GM19324 (cell line): ENCODE measurements at regions not wholly inside any gene's neighbourhood (a gene's known extent, or its start where the extent isn't known, plus 50 kb on each side); places are given as distances from the start of the nearest gene placed in this dataset.

Experiments used
- ATAC-seq: cut with Tn5 transposase; IDR thresholded peaks from one replicate; pipeline ENCODE4 v1.9.1; 2021; ENCODE audit warnings: mild to moderate bottlenecking, moderate library complexity; ENCODE audit not compliant: unreplicated experiment, low FRiP score

GRCh38 chr20:11249683-11250082 is 575.9 kb upstream of the JAG1 start:
- ATAC-seq: no peak

DNA sequence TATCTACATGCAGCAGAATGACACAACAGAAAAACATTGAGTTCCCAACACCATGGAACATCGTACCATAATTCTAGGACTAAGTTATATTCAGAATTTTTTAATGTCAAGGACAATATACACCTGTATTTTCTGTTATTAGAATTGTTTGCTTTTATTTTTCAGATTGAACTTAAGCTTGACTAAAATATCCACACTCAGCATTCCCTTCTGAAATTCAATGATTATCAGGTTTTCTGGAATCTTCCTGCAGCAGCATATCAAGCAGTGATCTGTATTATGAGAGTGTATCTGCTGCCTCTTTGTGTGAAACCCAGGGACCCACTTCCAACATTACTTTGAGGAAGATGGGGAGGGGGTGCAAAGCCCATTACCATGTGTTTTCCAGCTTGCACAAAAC is 578.6 kb upstream of the JAG1 start:
- ATAC-seq: no peak

GRCh38 chr20:11255455-11255854 is 581.7 kb upstream of the JAG1 start:
- no peak for ATAC-seq

GRCh38 chr20:11255860-11256259 is 582.1 kb upstream of the JAG1 start:
- no peak for ATAC-seq

DNA sequence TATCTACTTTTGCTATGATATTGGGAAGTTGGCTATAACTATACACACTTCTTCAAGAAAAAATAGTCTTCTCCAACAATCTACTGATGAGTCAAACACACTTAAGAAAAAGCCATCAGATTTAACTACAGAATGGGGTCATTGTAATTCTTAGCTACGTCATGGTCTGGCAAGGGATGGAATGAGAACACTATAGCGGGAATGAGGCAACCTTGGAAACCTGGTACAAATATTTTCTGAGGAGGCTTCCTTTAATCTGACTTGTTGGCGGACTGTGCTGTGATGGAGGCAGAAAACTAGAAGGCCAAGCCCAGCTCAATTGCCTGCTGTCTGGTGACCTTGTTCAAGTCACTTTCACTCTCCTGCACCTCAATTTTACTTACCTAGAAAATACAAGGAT is 586.8 kb upstream of the JAG1 start:
- no peak for ATAC-seq

DNA sequence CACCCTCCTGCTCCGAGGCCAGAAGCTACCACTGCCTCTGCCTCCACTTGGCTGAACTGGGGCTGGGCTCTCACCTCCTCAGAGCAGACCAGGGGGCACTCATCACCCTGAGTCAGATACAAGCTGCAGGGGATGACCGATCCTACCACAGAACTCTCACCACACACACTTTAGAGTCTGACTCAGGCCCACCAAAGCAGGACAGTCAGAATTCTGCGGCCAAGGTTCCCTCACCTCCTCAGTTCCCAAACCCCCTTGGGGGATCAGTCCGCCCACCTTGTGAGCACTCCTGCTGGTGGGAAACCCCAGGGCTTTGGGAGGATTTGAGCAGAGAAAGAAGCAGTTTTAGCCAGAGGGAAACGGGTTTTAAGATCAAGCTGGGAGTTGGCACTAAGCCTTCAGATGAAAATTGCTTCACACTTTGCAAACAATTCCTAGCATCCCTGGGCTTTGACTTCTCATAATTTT is 587.8 kb upstream of the JAG1 start:
- ATAC-seq: no peak

DNA sequence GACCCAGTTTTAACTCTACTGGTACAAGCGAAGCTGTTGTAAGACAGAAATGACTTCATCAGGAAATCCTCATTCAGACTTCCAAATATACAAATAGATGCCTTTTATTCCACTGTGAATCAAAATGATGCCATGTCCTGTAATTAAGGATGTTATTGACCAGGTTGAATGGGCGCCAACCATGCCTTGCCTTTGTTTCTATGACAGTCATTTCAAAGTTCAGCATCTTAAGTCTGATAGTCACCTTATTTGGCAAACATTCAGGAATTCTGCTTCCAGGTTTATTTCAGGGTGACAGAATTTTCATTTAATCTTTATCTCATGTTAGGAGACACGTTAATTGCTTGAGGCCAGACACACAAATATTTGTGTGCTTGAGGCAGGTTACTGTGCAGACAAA is 592.8 kb upstream of the JAG1 start:
- ATAC-seq: no peak

- ATAC-seq: no peak
Observed at GRCh38 chr20:11267131-11267761, 593.4 kb upstream of the JAG1 start.

DNA sequence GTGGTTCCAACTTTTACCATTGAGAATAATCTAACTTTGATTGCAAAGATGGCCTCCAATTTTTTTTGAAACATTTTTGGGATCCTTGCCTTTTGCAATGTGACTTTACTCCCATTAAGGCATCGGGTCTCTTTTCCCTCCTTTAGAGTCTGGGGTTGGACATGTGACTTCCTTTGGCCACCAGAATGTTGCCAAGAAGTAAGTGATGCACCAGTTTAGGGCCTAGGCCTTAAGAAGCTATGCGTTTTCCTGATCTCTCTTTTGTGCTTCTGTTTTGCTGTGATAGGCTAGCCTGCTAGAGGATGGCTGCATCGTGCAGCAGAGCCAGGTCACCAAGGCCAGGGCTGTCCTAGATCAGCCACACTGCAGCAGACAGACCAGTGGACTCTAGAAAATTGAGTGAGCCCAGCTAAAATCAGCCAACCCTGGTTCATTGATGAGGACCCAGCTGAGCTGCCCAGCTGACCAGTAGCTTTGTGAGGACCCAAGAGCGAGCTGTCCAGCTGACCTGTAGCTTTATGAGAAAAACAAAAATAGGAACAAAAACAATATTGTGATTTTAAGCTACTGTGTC is 594.0 kb upstream of the JAG1 start:
- no peak for ATAC-seq

GRCh38 chr20:11270566-11270965 is 596.8 kb upstream of the JAG1 start:
- no peak for ATAC-seq

GRCh38 chr20:11271319-11271718 is 597.5 kb upstream of the JAG1 start:
- no peak for ATAC-seq

DNA sequence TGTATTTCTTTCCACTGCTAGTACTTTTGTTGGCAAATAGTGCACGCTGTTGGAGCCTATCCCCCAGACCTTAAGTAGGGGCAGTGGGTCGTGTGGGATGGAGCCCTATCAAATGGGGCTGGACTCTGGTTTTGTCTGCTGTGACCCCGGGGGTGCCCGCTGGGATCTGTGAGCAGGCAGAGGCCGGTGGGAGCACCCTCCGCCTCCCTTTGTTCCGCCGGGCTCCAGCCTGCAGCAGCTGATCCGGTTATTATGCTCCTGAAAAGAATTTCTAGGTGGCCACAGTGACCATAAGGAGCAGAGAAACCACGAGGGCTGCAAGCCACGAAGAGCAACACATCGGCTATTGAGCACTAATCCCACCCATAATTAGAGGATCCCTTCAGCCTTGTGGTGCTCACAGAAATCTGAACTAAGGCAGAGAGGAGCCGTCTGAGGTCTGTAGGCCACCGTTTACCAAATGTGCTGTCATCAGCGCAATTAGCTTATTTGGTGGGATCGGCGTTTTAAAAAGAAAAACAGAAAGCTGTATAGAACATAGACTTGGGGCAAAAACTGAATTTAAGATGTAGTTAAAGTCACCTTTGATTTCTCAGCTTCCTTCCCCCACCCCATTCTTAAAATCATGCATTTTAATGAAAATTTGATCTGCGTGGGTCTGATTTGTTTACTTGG is 598.3 kb upstream of the JAG1 start:
- no peak for ATAC-seq

- ATAC-seq: no peak
Observed at GRCh38 chr20:11274141-11274594, 600.4 kb upstream of the JAG1 start.

GRCh38 chr20:11275740-11276139 is 601.9 kb upstream of the JAG1 start:
- no peak for ATAC-seq

GRCh38 chr20:11277170-11277569 is 603.4 kb upstream of the JAG1 start:
- no peak for ATAC-seq

DNA sequence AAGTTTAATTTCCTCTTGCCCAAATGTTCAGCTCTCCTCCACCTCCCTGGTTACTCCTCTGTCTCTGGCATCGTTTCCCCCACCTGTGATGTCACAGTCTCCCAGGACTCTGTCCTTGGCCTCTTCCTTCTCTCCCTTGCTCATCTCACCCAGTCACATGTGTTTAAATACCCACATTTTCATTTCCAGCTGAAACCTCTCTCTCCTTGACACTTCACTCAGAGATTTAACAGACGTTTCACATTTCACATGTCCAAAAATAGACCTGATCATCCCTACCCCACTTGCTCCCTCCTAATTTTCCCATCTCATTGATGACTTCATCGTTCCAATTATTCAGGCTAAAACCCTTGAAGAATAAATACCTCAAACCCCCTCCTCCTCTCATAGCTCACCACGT is 604.1 kb upstream of the JAG1 start:
- ATAC-seq: no peak

- ATAC-seq: no peak
Observed at GRCh38 chr20:11278461-11278860, 604.7 kb upstream of the JAG1 start.

DNA sequence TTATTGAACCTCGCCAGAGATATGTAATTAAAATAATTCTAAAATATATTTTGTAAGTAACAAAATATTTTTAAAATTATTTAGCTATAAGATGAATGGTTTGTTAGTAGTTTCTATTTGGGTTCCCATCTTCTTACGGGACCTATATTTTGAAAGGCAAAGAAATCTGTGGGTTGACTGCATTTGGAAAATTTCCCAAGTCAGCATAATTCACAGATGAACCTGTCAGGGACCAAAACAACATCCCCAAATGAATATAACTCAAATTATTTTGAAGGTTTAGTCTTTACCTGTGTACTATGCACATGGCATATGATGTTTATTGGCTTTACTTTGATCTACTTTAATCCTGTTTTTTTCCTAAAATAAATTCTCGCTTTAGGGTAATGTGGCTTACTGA is 607.4 kb upstream of the JAG1 start:
- ATAC-seq: no peak

GRCh38 chr20:11281768-11282167 is 608.0 kb upstream of the JAG1 start:
- no peak for ATAC-seq

DNA sequence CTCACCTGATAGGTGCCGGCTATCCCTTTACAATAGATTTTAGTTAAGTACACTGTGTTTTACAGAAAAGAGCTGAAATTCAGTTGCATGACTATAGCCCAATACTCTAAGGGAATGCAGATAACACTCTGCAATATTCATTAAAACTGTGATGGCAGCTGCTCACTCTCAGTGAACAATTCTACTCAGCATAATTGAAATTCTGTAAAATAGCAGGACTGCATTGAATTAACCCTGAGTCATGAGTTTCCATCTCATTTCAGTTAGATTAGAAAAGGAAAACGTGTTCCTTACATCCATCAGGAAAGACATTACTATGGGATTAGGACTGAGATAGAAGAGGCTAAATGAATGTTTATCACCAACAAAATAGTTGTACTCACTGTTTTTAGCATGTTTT is 613.3 kb upstream of the JAG1 start:
- ATAC-seq: no peak

DNA sequence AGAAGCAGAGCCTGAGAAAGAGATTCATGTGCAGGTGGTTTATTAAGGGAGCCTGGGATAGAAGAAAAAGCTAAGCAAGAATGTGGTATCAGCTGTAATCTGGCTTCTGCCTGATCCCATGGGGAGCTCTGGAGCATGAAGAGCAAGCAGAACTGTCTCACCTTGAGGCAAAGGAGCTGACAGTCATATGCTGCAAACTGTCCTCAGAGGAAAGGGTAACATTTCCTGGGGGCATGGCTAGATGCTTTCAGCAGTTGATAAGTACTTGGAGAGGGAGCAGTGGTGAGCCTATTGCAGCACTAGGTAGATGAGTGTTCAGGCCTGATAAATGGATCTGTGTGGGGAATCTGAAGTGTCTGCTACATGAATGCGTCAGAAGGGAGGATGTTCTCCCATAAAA is 621.5 kb upstream of the BTBD3 start:
- ATAC-seq: no peak

- ATAC-seq: no peak
Observed at GRCh38 chr20:11296951-11297350, 620.7 kb upstream of the BTBD3 start.
